Chondrocyte (in vitro differentiated cells): ENCODE measurements at regions not wholly inside any gene's neighbourhood (a gene's known extent, or its start where the extent isn't known, plus 50 kb on each side); places are given as distances from the start of the nearest gene placed in this dataset.

ENCODE experiments used
- DNase-seq: peaks from one replicate; pipeline ENCODE4 v3.0.0; 2021; ENCODE audit warnings: mixed read lengths, low spot score
- H3K27ac Mint-ChIP-seq: one replicate; pipeline ENCODE4 v1.8.0; 2021; ENCODE audit warnings: mild to moderate bottlenecking, moderate library complexity, mixed read lengths; ENCODE audit not compliant: unreplicated experiment
- H3K27me3 Mint-ChIP-seq: 2 replicates; pipeline ENCODE4 v1.8.0; 2021; ENCODE audit warnings: low read depth, mixed read lengths
- H3K36me3 Mint-ChIP-seq: 2 replicates; pipeline ENCODE4 v1.8.0; 2021; ENCODE audit warnings: low read depth, mixed read lengths
- H3K4me1 Mint-ChIP-seq: 2 replicates; pipeline ENCODE4 v1.8.0; 2021; ENCODE audit warnings: low read depth, mild to moderate bottlenecking, mixed read lengths
- H3K4me3 Mint-ChIP-seq: one replicate; pipeline ENCODE4 v1.8.0; 2021; ENCODE audit warnings: mild to moderate bottlenecking, moderate library complexity, mixed read lengths; ENCODE audit not compliant: unreplicated experiment
- H3K9me3 Mint-ChIP-seq: 2 replicates; pipeline ENCODE4 v1.8.0; 2021; ENCODE audit warnings: low read depth, mixed read lengths
- TF ChIP-seq, protein P1 (sequence below): fragments of 200-600 bp; sonication (generic); IDR thresholded peaks from 2 replicates; pipeline ENCODE4 v1.5.0; 2021; ENCODE audit warnings: antibody characterized with exemption, mild to moderate bottlenecking, moderate library complexity

DNA sequence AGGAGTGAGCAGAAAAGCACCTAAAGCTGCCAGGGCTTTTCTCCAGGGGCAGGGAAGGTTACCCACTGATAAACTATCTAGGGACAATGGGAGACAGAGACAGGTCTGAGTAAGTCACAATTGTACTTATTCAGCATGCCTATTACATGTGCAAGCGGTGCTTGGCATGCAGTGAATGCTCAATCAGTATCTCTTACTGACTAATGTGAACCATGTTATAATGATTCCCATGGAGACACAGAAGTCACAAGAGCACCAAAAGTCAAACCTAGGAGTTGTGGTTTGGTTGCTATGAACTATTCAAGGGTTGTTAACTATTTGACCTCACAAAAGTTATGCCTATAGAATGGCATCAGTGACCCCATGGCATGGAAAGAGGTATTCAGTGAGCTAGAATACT is 50.0 kb upstream of the RASGRP1 start:
- no peak overlapping the region for H3K27ac Mint-ChIP-seq
- H3K9me3 Mint-ChIP-seq = no peaks in the 10 kb centered on the region
- no peak for DNase-seq
- no peak overlapping the region for H3K4me3 Mint-ChIP-seq
- no peaks in the 10 kb centered on the region for H3K4me1 Mint-ChIP-seq
- H3K27me3 Mint-ChIP-seq = peaks cover 16% of the 10 kb centered on the region
- no peaks in the 10 kb centered on the region for H3K36me3 Mint-ChIP-seq
- TF ChIP-seq, protein P1, sequence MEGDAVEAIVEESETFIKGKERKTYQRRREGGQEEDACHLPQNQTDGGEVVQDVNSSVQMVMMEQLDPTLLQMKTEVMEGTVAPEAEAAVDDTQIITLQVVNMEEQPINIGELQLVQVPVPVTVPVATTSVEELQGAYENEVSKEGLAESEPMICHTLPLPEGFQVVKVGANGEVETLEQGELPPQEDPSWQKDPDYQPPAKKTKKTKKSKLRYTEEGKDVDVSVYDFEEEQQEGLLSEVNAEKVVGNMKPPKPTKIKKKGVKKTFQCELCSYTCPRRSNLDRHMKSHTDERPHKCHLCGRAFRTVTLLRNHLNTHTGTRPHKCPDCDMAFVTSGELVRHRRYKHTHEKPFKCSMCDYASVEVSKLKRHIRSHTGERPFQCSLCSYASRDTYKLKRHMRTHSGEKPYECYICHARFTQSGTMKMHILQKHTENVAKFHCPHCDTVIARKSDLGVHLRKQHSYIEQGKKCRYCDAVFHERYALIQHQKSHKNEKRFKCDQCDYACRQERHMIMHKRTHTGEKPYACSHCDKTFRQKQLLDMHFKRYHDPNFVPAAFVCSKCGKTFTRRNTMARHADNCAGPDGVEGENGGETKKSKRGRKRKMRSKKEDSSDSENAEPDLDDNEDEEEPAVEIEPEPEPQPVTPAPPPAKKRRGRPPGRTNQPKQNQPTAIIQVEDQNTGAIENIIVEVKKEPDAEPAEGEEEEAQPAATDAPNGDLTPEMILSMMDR = no peak

DNA sequence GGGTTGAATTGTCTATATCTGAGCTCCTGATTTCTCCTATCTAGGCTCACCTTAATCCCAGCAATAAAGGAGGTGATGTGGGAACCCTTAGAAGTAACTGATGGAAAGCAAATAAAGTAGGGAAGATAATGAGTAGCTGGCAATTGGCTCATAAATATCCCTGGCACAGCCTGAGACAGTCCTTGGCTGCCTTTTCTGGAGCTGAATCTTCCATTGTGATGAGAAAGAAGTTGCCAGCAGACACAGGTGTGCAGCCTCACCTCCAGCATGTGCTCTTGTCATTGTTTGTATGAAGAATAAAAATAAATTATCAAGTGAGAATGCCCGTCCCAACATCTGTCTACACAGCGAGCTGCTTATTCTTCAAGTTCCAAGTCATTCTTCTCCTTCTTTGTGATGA is 53.2 kb upstream of the RASGRP1 start:
- TF ChIP-seq, protein P1 = no peak
- no peak for DNase-seq
- Mint-ChIP-seq H3K9me3 (no peaks in the 10 kb centered on the region), H3K27me3 (peaks cover 36% of the 10 kb centered on the region), H3K36me3 (no peaks in the 10 kb centered on the region), H3K4me1 (no peaks in the 10 kb centered on the region), H3K27ac (no peak overlapping the region), H3K4me3 (no peak overlapping the region)

- H3K4me1 Mint-ChIP-seq = no peaks in the 10 kb centered on the region
Measured at GRCh38 chr15:38618242-38618955, 53.8 kb upstream of the RASGRP1 start.

GRCh38 chr15:38620098-38620497 is 55.5 kb upstream of the RASGRP1 start:
- H3K4me3 Mint-ChIP-seq = no peak overlapping the region
- no peaks in the 10 kb centered on the region for H3K4me1 Mint-ChIP-seq
- H3K36me3 Mint-ChIP-seq = no peaks in the 10 kb centered on the region
- no peak overlapping the region for H3K27ac Mint-ChIP-seq
- no peaks in the 10 kb centered on the region for H3K9me3 Mint-ChIP-seq
- H3K27me3 Mint-ChIP-seq = peaks cover 32% of the 10 kb centered on the region
- TF ChIP-seq, protein P1 = no peak
- DNase-seq = no peak

More at GRCh38 chr15:38618242-38618955, 53.8 kb upstream of the RASGRP1 start:
- no peak overlapping the region for H3K4me3 Mint-ChIP-seq
- no peaks in the 10 kb centered on the region for H3K36me3 Mint-ChIP-seq
- no peak overlapping the region for H3K27ac Mint-ChIP-seq
- TF ChIP-seq, protein P1 = no peak
- no peaks in the 10 kb centered on the region for H3K9me3 Mint-ChIP-seq
- H3K27me3 Mint-ChIP-seq = peaks cover 35% of the 10 kb centered on the region
- no peak for DNase-seq

DNA sequence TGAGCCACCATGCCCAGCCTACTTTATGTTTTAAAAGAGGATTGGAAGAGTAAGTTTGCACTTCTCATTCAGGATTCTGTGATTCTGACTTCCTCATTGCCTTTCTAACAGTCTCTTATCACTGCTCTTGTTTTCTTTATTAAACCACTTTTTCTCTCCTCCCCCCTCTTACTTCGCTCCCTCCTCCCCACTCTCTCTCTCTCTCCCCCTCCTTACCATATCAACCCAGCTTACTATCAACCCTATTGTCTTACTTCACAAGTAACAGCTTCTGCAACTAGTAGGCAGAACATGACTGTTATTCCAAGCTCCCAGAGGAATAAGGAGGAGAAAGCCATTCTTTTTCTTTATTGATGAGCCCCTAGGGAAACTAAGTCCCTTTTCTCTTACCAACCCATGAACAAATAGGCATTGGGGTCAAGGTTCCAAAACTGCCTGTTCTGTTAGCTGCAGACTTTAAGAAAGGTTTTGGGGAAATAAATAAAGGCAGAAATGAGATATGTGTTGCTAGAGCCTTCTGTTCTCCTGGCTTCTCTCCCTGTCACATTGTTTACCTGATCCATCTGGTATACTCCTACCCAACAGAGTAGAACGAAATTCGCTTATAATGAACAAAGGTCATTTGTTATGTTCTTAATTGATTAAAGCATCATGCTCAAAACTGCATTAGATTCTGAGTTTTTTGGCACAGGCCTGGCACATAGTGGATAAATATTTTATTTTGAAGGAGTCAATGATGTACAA is 56.4 kb upstream of the RASGRP1 start:
- Mint-ChIP-seq H3K9me3 (no peaks in the 10 kb centered on the region), H3K27me3 (peaks cover 24% of the 10 kb centered on the region), H3K4me3 (no peak overlapping the region), H3K4me1 (no peaks in the 10 kb centered on the region), H3K36me3 (no peaks in the 10 kb centered on the region), H3K27ac (no peak overlapping the region)
- TF ChIP-seq, protein P1 = no peak
- DNase-seq = no peak
